ENCODE measurements at regions not wholly inside any gene's neighbourhood (a gene's known extent, or its start where the extent isn't known, plus 50 kb on each side); places are given as distances from the start of the nearest gene placed in this dataset.
"Not testable (repeated sequence)": the region's sequence is repeated elsewhere in the genome, so short reads cannot be mapped to it uniquely, and the experiment has no call there.

DNA sequence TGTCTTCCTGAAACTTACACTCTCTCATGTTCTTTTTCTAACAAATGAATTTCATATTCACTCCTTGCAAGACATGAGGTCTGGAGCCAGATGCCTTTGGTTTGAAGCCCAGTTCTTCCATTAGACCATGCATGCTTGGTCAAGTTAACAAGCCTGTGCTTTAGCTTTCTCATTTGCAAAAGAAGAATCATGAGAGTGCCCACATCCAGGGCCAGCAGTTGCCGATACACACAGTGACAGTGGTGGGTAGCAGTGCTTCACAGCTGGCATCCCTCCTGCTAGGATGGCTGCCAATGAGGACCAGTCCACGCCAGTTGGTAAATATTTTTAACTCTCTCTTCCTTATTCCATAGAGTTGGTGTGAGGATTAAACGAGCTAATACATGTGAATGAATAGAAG lies 163.1 kb downstream of the PHLDA1 start:
- no peak for DNase-seq (ENCODE audit: low read depth in 2 of 2)

- DNase-seq (ENCODE audit: low read depth in 2 of 2), result no peak
Measured at GRCh38 chr12:75865315-75865714, 166.3 kb downstream of the PHLDA1 start.

GRCh38 chr12:75864161-75864560 lies 167.4 kb downstream of the PHLDA1 start:
- no peak for DNase-seq (ENCODE audit: low read depth in 2 of 2)

DNA sequence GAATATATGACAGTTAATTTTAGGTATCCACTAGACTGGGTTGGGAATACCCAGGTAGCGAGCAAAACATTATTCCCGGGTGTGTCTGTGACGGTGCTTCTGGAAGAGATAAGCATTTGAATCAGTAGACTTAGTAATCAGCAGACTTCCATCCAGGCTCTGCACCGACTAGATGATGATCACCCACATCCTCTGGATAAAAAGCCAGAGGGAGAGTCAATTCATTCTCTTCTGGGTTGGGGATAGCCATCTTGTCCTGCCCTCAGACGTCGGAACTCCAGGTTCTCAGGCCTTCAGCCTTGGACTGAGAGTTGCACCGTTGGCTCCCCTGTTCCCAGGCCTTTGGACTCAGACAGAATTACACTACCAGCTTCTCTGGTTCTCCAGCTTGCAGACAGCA lies 168.0 kb downstream of the PHLDA1 start:
- no peak for DNase-seq (ENCODE audit: low read depth in 2 of 2)

DNA sequence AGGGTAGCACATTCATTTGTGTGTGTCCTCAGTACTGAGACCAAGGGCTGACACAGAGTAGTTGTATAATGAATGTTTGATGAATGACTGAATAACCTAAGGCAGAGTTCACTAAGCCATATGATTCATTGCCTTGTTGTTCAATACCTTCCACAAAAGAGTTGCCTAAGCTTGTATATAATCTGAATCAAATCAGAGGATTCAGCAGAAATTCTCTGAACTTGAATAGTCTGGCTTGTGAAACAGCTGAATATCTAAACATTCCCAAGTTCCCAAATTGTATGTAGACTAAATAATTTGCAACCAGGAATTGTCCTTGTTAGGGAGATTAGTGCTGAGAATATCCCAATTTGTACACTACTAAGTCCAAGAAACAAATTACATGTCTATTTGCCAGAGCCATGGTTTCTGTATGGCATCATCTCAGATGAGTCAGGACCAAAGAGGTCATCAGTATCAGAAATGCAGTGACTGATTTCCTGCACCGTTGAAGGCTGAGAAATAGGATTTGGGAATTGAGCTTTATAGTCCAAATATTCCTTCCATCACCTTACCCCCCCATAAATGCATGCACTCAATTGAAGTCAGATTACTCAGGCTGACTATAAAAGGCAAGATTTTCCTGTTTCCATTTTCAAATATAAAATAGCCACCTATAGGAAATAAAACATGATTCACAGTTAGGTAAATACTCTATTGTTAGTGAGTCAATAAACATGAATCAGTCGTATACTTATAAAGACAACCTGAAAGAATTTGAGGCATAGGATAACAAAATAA lies 168.7 kb downstream of the PHLDA1 start:
- peak in 1 of 2 experiments; percentile 25 for DNase-seq (ENCODE audit: low read depth in 2 of 2)

DNA sequence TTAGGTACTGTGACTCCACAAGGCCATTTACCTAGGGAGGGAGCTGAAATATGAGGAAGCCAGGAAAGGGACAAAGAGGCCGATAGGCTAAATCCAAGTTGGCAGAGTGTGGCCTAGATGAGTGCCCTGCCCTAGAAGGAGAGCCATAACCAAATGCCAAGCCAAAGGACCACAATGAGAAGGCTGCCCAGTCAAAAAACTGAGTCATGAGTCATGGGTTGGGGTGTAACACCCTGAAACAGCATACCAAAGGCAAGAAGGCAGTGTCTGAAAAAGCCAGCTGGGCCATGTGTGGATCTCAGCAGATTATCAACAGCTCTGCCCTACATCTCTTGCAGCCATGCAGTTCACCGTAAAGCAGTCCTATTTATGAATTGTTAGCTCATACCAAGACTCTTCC lies 171.7 kb downstream of the PHLDA1 start:
- no peak for DNase-seq (ENCODE audit: low read depth in 2 of 2)

DNA sequence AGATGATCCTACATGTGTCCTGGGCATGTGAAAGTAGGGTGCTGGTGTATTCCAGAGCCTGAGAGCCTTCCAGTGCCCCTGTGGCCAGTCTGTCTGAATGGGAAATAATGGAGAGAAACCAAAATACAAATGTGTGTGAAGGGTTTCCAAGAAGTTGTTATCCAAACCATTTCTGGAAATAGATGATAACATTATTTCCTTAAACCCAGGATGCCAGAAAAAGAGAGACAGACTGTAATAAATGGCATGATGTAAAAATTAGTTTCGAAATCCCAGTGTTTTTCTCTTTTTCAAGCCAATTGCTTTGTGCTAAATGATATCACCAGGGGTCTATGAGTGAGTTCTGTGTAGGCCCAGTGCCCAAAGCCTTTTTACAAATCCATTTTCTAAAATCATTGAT lies 175.3 kb downstream of the PHLDA1 start:
- DNase-seq (ENCODE audit: low read depth in 2 of 2), result no peak

GRCh38 chr12:75855360-75855759 lies 176.2 kb downstream of the PHLDA1 start:
- no peak for DNase-seq (ENCODE audit: low read depth in 2 of 2)

- peak; percentile 41 to 53 for DNase-seq (ENCODE audit: low read depth in 2 of 2)
Measured at GRCh38 chr12:75854681-75855309, 176.8 kb downstream of the PHLDA1 start.

DNA sequence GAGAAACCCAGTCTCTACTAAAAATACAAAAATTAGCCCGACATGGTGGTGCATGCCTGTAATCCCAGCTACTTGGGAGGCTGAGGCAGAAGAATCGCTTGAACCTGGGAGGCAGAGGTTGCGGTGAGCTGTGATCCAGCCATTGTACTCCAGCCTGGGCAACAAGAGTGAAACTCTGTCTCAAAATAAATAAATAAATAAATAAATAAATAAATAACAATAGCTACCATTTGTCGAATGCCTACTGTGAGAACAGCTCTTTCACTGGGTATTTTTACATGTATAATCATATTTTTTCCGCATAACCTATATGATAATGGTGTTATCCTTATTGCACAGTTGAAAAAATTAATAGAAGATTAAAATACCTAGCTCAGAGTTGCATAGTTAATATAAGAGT lies 177.4 kb downstream of the PHLDA1 start:
- DNase-seq (ENCODE audit: low read depth in 2 of 2), result not testable (repeated sequence)

DNA sequence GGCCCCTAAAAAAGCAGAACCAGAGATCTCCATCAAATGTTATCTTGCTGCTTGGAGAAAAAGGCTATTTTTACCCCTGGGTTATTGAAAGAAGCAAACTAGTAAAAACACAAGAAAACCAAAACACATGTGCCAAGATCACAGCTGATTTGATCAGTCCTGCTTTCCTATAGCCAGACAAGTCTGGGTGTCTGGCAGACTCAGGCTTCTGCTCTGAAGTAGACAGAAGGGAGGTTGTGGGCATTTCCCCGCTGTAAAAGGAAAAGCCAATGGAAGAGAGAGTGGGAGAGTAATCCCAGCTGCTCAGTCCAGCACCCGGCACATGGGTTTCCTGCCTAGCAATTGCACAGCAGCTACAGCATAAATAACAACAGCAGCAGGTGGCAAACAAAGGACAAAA lies 177.9 kb downstream of the PHLDA1 start:
- DNase-seq (ENCODE audit: low read depth in 2 of 2), result no peak

DNA sequence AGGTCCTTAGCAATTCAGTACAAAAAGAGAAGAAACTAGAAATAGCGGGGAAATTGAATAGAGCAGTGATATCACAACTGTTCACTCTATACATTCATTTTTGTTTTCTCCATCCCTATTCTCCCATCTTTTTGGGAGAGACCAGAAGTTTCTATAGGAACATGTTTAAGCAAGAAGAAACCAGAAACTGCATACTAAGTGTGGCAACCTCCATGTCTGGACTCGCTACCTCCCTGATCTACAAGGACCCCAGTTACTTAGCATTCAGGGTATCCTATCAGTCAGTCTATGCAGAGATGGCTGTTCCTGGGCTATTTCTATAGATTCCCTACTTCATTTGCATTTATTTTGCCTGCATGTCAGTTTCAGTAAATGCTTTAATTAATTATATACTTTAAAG lies 178.6 kb downstream of the PHLDA1 start:
- no peak for DNase-seq (ENCODE audit: low read depth in 2 of 2)

DNA sequence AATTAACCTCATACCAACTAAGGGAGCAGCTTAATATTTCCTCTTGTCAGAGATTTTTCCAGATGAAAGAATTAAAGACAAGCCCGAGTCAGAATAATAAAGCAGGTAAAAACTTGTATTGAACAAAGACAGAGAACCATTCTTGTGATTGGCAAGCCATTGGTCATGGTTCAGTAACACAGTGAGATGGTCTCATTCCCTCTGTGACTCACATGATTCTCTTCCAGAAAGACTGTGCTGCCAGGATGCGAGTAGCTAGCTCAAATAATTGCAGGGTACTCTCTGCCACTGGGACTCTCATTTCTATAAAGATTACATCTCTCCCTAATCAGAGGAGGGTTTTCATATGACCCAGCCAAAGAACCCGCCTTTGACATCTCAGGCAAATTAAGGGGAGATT lies 179.4 kb downstream of the PHLDA1 start:
- no peak for DNase-seq (ENCODE audit: low read depth in 2 of 2)

DNA sequence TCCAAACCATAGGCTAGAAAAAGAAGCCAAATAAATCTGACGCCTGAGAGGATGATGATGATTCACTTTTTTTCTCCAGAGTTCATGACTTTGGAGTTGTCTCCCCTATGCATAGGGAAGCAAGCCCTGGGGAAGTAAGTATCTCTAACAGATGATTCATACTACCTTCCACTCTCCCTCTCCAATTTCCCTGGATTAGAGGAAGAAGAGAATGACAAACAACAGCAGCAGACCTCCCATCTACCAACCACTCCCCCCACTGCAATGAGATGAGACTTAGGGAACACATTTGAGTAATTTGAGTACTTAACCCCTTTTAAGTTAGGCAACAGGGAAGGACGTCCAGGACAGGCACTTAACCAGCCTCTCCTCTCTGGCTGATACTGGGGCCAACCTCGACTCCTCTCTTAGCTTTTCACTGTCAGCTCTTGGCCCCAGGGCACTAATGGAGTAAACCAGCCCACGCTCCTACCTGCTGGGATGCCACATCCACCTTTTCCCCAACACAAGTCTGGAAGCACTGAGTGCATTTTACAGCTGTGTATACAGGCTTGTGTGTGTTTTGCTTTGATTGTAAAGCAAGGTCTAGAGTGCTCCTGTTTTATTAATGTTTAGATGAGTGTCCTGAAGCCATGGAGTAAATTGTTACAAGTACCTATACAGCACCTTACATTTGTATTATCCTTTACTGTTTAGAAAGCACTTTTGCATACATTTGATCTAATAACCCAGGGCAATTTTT lies 180.7 kb downstream of the PHLDA1 start:
- peak; percentile 61 to 62 for DNase-seq (ENCODE audit: low read depth in 2 of 2)

GRCh38 chr12:75848961-75849360 lies 182.6 kb downstream of the PHLDA1 start:
- DNase-seq (ENCODE audit: low read depth in 2 of 2), result no peak

DNA sequence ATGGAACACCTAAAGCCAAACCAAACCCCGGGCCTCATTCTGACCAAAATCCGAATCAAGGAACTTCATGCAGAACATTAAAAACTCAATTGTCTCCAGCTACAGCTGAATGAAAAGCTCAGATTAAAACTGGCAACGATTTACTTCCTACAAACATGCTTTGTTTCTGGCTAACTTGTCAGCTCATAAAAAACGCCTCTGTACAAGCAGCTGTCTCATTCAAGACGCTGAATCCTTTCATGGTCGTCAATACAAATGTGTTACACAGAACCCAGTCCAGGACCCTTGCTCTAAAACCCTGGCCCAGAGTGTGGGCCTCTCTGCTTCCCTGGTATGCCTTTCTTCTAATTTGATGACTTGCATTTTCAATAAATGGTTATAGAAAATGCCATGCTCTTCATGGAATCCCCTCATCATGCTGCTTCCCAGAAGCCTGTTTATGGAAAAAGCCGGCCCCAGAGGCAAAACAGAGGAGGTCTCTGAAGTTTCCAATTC lies 183.1 kb downstream of the PHLDA1 start:
- DNase-seq (ENCODE audit: low read depth in 2 of 2), result no peak

GRCh38 chr12:75846102-75846501 lies 185.5 kb downstream of the PHLDA1 start:
- no peak for DNase-seq (ENCODE audit: low read depth in 2 of 2)

DNA sequence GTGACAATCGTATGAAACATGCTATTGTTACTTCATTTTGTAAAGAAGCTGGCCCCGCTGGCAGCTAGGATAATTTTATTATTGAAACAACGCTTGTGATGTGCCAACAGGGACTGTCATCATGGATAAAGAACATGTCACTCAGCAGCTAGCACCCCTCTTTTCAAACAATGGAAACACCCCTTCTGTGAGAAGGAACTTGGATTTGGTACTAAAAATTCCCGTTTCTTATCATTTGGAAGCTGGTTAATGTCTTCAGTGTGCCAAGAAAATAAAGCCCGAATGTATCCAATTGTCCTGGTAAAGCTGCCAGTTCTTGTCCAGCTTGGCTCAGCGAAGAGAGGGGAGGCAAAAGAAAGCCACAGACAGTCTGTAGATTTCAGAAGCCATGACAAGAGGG lies 186.6 kb downstream of the PHLDA1 start:
- no peak for DNase-seq (ENCODE audit: low read depth in 2 of 2)

- no peak for DNase-seq (ENCODE audit: low read depth in 2 of 2)
Measured at GRCh38 chr12:75844049-75844770, 187.4 kb downstream of the PHLDA1 start.

GRCh38 chr12:75842090-75842489 lies 189.5 kb downstream of the PHLDA1 start:
- no peak for DNase-seq (ENCODE audit: low read depth in 2 of 2)

DNA sequence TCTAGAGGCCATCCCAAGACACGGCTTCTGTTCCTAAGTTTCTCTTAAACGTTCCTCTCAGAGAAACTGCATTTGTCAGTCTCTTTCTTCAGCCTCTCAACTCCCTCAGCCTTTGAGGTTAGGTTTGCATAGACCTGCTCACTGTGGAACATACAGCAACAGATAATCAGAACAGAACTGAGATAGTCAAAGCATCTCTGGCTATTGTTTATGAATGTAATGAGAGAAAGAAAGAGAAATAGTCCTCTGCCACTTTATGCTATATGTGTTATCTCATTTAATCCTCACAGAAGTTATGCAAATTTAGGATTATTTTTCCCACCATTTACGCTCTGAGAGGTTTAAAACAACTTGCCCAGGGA lies 190.6 kb downstream of the PHLDA1 start:
- DNase-seq (ENCODE audit: low read depth in 2 of 2), result no peak

DNA sequence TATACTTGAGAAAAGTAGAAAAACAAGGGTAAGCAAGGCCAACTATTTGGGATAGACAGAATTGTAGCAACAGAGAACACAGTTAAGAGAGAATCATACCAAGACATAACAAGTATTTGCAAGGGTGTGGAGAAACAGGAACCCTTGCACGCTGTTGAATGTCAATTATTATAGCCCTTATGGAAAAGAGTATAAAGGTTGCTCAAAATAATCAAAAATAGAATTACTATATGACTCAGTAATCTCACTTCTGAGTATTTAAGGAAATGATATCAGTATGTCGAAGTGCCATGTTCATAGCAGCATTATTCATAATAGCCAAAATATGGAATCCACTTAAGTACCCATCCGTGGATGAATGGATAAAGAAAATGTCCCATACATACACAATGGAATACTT lies 193.3 kb downstream of the PHLDA1 start:
- DNase-seq (ENCODE audit: low read depth in 2 of 2), result no peak
